SK-N-SH (cell line): ENCODE measurements at regions not wholly inside any gene's neighbourhood (a gene's known extent, or its start where the extent isn't known, plus 50 kb on each side); places are given as distances from the start of the nearest gene placed in this dataset.

ENCODE experiments used
- CTCF ChIA-PET: fragments of 300-600, 350-600 bp; formaldehyde crosslinking; extraction: SDS; loops from one replicate; lab custom pipeline; 2021; lab: Yijun Ruan, JAX
- POLR2A ChIA-PET: fragments of 350-600 bp; sonication (Branson Sonifier 250); formaldehyde crosslinking; extraction: SDS; loops from one replicate; lab custom pipeline; 2020; ENCODE audit warnings: antibody characterized with exemption, inconsistent platforms; lab: Yijun Ruan, JAX
- DNase-seq: peaks from one replicate; pipeline ENCODE4 v3.0.0; 2012
- H2AFZ ChIP-seq: fragments of 200-600 bp; sonication (generic); 2 replicates; pipeline ENCODE4 v1.8.1; 2016; ENCODE audit warnings: antibody characterized with exemption, mild to moderate bottlenecking, low read depth
- H3F3A ChIP-seq: fragments of 200-600 bp; sonication (generic); replicated peaks from 2 replicates; pipeline ENCODE3; 2016; ENCODE audit warnings: antibody characterized with exemption, mild to moderate bottlenecking; ENCODE audit not compliant: insufficient read depth
- H3K27ac ChIP-seq, 2 experiments: fragments of 200-500 bp in 1 of 2; fragments of 200-600 bp in 1 of 2; sonication (Bioruptor generic) in 1 of 2; sonication (generic), shearing (Covaris generic) in 1 of 2; 2 replicates each; pipeline versions ENCODE4 v1.5.1 to v1.6.1; 2014 to 2016; ENCODE audit warnings: low read depth in 2 of 2, inconsistent platforms in 1 of 2, low read length in 1 of 2, mild to moderate bottlenecking in 1 of 2, mixed read lengths in 1 of 2
- H3K27me3 ChIP-seq: fragments of 200-600 bp; sonication (generic), shearing (Covaris generic); 2 replicates; pipeline ENCODE4 v1.6.1; 2016; ENCODE audit warnings: mixed run types; ENCODE audit not compliant: insufficient read depth
- H3K36me3 ChIP-seq, 2 experiments: fragments of 200-500 bp in 1 of 2; fragments of 200-600 bp in 1 of 2; sonication (Bioruptor generic) in 1 of 2; sonication (generic) in 1 of 2; replicated peaks in 1 of 2; 2 replicates each; pipeline versions ENCODE3 to v1.5.1; 2014 to 2016; ENCODE audit warnings: low read length in 1 of 2, mild to moderate bottlenecking in 1 of 2; ENCODE audit not compliant: insufficient read depth in 2 of 2, control insufficient read depth in 1 of 2
- H3K4me1 ChIP-seq, 2 experiments: fragments of 200-500 bp in 1 of 2; fragments of 200-600 bp in 1 of 2; sonication (Bioruptor generic) in 1 of 2; sonication (generic), shearing (Covaris generic) in 1 of 2; 2 replicates each; pipeline versions ENCODE4 v1.5.1 to v1.6.1; 2014 to 2016; ENCODE audit warnings: low read depth in 1 of 2, low read length in 1 of 2, mixed run types in 1 of 2; ENCODE audit not compliant: insufficient read depth in 2 of 2, control insufficient read depth in 1 of 2
- H3K4me2 ChIP-seq: fragments of 200-600 bp; sonication (generic), shearing (Covaris generic); 2 replicates; pipeline ENCODE4 v1.6.1; 2017; ENCODE audit warnings: mixed run types
- H3K4me3 ChIP-seq, 2 experiments: fragments of 200-500 bp in 1 of 2; fragments of 200-600 bp in 1 of 2; sonication (Bioruptor generic) in 1 of 2; sonication (generic), shearing (Covaris generic) in 1 of 2; 2 replicates each; pipeline versions ENCODE4 v1.5.1 to v1.8.1; 2014 to 2016; ENCODE audit warnings: low read depth in 2 of 2, inconsistent platforms in 1 of 2, low read length in 1 of 2, mild to moderate bottlenecking in 1 of 2, mixed read lengths in 1 of 2, moderate library complexity in 1 of 2
- H3K79me2 ChIP-seq: fragments of 200-600 bp; sonication (generic); 2 replicates; pipeline ENCODE4 v1.8.1; 2017; ENCODE audit warnings: mild to moderate bottlenecking; ENCODE audit not compliant: insufficient read depth
- H3K9ac ChIP-seq: fragments of 200-600 bp; sonication (generic); 2 replicates; pipeline ENCODE4 v1.6.1; 2017; ENCODE audit warnings: mixed run types
- H3K9me2 ChIP-seq: fragments of 200-600 bp; sonication (generic); 2 replicates; pipeline ENCODE4 v1.6.1; 2017; ENCODE audit warnings: mixed run types
- H3K9me3 ChIP-seq: fragments of 200-600 bp; sonication (generic); 2 replicates; pipeline ENCODE4 v1.6.1; 2017; ENCODE audit warnings: mixed run types, mild to moderate bottlenecking, moderate library complexity
- H4K20me1 ChIP-seq: fragments of 200-600 bp; sonication (generic); 2 replicates; pipeline ENCODE4 v1.6.1; 2017; ENCODE audit warnings: mild to moderate bottlenecking, mixed run types; ENCODE audit not compliant: insufficient read depth
- EP300 ChIP-seq, 2 experiments: IDR thresholded peaks; 2 replicates each; pipeline versions ENCODE4 v1.4.0 to v1.6.1; 2012; ENCODE audit warnings: borderline replicate concordance in 1 of 2, low read depth in 1 of 2, low read length in 1 of 2
- EZH2phosphoT487 ChIP-seq: fragments of 200-600 bp; sonication (generic); IDR thresholded peaks from 2 replicates; pipeline ENCODE4 v1.6.1; 2017; ENCODE audit warnings: low read depth, mixed run types, mild to moderate bottlenecking, antibody characterized with exemption, moderate library complexity, borderline replicate concordance
- FOSL2 ChIP-seq: IDR thresholded peaks from 2 replicates; pipeline ENCODE4 v1.4.0; 2012; ENCODE audit warnings: low read depth, mild to moderate bottlenecking, moderate library complexity, borderline replicate concordance
- FOXJ3 ChIP-seq: sonication (generic); formaldehyde crosslinking; IDR thresholded peaks from 2 replicates; pipeline ENCODE4 v1.5.1; 2020; ENCODE audit warnings: mild to moderate bottlenecking, missing genetic modification reagents
- GABPA ChIP-seq: IDR thresholded peaks from 2 replicates; pipeline ENCODE4 v1.4.0; 2012; ENCODE audit warnings: low read depth, mild to moderate bottlenecking
- MEF2A ChIP-seq: IDR thresholded peaks from 2 replicates; pipeline ENCODE4 v1.4.0; 2012; ENCODE audit warnings: low read depth, borderline replicate concordance
- MXI1 ChIP-seq: IDR thresholded peaks from 2 replicates; pipeline ENCODE4 v1.6.1; 2012; ENCODE audit warnings: mild to moderate bottlenecking, low read depth, low read length, improper control_type of control experiment
- NFIC ChIP-seq: IDR thresholded peaks from 2 replicates; pipeline ENCODE4 v1.4.0; 2012; ENCODE audit warnings: borderline replicate concordance
- RAD21 ChIP-seq: IDR thresholded peaks from 2 replicates; pipeline ENCODE4 v1.6.1; 2012; ENCODE audit warnings: mild to moderate bottlenecking, low read length
- RFX5 ChIP-seq: IDR thresholded peaks from 2 replicates; pipeline ENCODE4 v1.6.1; 2012; ENCODE audit warnings: mild to moderate bottlenecking, improper control_type of control experiment, low read length
- RXRA ChIP-seq: IDR thresholded peaks from 2 replicates; pipeline ENCODE4 v1.4.0; 2012; ENCODE audit warnings: low read depth, mild to moderate bottlenecking, borderline replicate concordance
- TAF1 ChIP-seq: IDR thresholded peaks from 2 replicates; pipeline ENCODE4 v1.6.1; 2012; ENCODE audit warnings: low read depth, mild to moderate bottlenecking, low read length, moderate library complexity, borderline replicate concordance
- TEAD4 ChIP-seq: IDR thresholded peaks from 2 replicates; pipeline ENCODE4 v1.4.0; 2012; ENCODE audit warnings: mild to moderate bottlenecking, borderline replicate concordance; ENCODE audit not compliant: insufficient read depth
- ZBTB33 ChIP-seq: IDR thresholded peaks from 2 replicates; pipeline ENCODE4 v1.4.0; 2012; ENCODE audit warnings: low read depth, borderline replicate concordance
- WGBS: methylation state at CpG from one replicate; pipeline ENCODE4 v1.1.6; 2017; ENCODE audit warnings: low lambda C conversion rate; 5-methylcytosine and 5-hydroxymethylcytosine counted together
- TF ChIP-seq, protein P1 (sequence below): IDR thresholded peaks from 2 replicates; pipeline ENCODE4 v1.4.0; 2012; ENCODE audit warnings: low read depth, borderline replicate concordance

DNA sequence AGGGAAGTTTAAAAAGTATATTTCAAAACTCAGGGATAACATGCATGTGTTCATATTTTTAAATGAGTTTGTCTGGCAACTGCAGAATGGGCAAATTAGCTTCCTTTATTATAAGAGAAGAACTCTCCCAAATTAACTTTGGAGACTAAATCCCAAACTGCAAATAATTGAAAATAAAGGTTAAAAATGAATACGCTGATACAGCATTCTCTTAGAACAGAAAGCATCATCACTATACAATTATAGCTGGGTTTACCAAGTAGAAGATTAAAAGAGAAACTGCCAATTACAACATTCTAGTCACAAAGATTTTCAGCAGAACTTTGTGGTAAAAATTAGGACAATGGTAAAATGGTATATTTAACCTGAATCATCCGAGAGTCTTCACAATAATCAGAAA lies 73.3 kb downstream of the OLFM4 start:
- Histone ChIP-seq H3K36me3 (no peaks in the 10 kb centered on the region), H4K20me1 (no peaks in the 10 kb centered on the region), H2AFZ (no peak overlapping the region), H3K27me3 (no peaks in the 10 kb centered on the region), H3K9me3 (no peaks in the 10 kb centered on the region)
- TF ChIP-seq FOSL2, result no peak
- TF ChIP-seq RFX5, result no peak
- TF ChIP-seq RAD21, result no peak
- no peak for TF ChIP-seq MXI1
- no peak for TF ChIP-seq FOXJ3 (CRISPR knock-in tag)
- TF ChIP-seq, protein P1, sequence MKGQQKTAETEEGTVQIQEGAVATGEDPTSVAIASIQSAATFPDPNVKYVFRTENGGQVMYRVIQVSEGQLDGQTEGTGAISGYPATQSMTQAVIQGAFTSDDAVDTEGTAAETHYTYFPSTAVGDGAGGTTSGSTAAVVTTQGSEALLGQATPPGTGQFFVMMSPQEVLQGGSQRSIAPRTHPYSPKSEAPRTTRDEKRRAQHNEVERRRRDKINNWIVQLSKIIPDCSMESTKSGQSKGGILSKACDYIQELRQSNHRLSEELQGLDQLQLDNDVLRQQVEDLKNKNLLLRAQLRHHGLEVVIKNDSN, result no peak
- no peak for TF ChIP-seq GABPA
- no peak for TF ChIP-seq MEF2A
- TF ChIP-seq TEAD4, result no peak
- no peak for TF ChIP-seq ZBTB33
- no peak for TF ChIP-seq EZH2phosphoT487
- TF ChIP-seq TAF1, result no peak
- TF ChIP-seq, all 33 proteins: peak for 0
- Histone ChIP-seq H3K27ac (no peak overlapping the region), H3K9ac (no peak overlapping the region), H3K79me2 (no peaks in the 10 kb centered on the region), H3F3A (no peaks in the 10 kb centered on the region), H3K4me1 (peaks cover 0 to 6% of the 10 kb centered on the region in 2 experiments; a peak in 1 of 4 replicates), H3K4me2 (no peak overlapping the region), H3K4me3 (no peak overlapping the region), H3K9me2 (no peaks in the 10 kb centered on the region)
- WGBS, result 45% methylated on average over 2 of the region's 2 CpGs
- CTCF ChIA-PET, result interaction anchor here (2.1 kb wide), 1 partner anchor 50 kb away, joined by 8 read pairs; no protein-coding TSS in a partner anchor
- POLR2A ChIA-PET, result no interaction called here
- no peak for DNase-seq

DNA sequence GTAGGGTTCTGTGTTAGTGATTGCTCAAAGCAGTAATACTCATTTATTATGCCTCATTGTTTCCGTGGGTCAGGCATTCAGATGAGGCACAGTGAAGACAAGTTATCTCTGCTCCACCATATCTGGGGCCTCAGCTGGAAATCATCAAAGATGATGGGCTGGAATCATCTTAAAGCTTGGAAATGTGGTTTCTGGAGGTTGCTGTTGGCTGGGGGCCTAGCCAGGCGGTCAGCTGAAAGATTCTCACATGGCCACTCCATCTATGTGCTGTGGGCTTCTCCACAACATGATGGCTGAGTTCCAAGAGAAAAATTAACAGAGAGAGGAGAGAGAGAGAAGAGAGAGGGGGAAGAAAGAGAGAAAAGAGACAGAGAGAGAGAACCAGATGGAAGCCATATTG lies 75.5 kb downstream of the OLFM4 start:
- Histone ChIP-seq H3K9ac (no peak overlapping the region), H3K4me2 (no peak overlapping the region), H3K79me2 (no peaks in the 10 kb centered on the region), H3K36me3 (no peaks in the 10 kb centered on the region), H3K9me2 (no peaks in the 10 kb centered on the region), H3K4me3 (no peak overlapping the region), H4K20me1 (no peaks in the 10 kb centered on the region), H3K27ac (no peak overlapping the region), H3F3A (no peaks in the 10 kb centered on the region), H2AFZ (no peak overlapping the region), H3K9me3 (no peaks in the 10 kb centered on the region), H3K4me1 (peaks cover 0 to 6% of the 10 kb centered on the region in 2 experiments; a peak in 1 of 4 replicates), H3K27me3 (no peaks in the 10 kb centered on the region)
- no peak for DNase-seq
- POLR2A ChIA-PET, result no interaction called here
- TF ChIP-seq EP300 (IDR thresholded peaks at IDR 0.05; ENCODE audit: borderline replicate concordance in 1 of 2, low read depth in 1 of 2, low read length in 1 of 2), result no peak
- no peak for TF ChIP-seq RXRA
- no peak for TF ChIP-seq MEF2A
- TF ChIP-seq NFIC, result no peak
- CTCF ChIA-PET, result no interaction called here
- WGBS, result 3% methylated on average over 2 of the region's 2 CpGs
